ENCODE measurements at regions not wholly inside any gene's neighbourhood (a gene's known extent, or its start where the extent isn't known, plus 50 kb on each side); places are given as distances from the start of the nearest gene placed in this dataset.

DNA sequence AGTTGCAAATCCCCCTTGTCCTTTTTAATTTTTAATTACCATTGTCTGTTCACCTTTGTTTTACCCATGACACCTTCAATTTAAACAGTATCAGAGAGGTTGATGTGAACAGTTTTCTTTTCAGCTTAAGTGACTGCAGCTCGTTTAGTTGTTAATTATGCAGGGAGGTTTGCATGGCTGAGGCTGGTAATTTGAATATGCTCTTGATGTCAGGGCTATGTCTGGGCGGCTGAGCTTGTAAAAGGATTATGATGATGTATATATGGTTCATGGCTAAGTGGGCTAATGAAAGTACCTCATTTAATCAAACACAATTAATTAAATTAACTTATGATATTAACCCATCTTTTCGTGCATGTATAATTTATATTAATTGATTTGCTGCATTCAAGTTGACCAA lies 822.1 kb downstream of the GALR1 start:
- peaks cover 6% of the 10 kb centered on the region for H3K9me3 ChIP-seq (ENCODE audit: low read length)
- H3K79me2 ChIP-seq (ENCODE audit: insufficient read depth, low read length): no peaks in the 10 kb centered on the region
- no peak for TF ChIP-seq CBFB (CRISPR knock-in tag; IDR thresholded peaks at IDR 0.05)
- TF ChIP-seq, protein P1, sequence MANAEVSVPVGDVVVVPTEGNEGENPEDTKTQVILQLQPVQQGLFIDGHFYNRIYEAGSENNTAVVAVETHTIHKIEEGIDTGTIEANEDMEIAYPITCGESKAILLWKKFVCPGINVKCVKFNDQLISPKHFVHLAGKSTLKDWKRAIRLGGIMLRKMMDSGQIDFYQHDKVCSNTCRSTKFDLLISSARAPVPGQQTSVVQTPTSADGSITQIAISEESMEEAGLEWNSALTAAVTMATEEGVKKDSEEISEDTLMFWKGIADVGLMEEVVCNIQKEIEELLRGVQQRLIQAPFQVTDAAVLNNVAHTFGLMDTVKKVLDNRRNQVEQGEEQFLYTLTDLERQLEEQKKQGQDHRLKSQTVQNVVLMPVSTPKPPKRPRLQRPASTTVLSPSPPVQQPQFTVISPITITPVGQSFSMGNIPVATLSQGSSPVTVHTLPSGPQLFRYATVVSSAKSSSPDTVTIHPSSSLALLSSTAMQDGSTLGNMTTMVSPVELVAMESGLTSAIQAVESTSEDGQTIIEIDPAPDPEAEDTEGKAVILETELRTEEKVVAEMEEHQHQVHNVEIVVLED (CRISPR knock-in tag; IDR thresholded peaks at IDR 0.05; ENCODE audit: borderline replicate concordance): no peak
- TF ChIP-seq, protein P2, sequence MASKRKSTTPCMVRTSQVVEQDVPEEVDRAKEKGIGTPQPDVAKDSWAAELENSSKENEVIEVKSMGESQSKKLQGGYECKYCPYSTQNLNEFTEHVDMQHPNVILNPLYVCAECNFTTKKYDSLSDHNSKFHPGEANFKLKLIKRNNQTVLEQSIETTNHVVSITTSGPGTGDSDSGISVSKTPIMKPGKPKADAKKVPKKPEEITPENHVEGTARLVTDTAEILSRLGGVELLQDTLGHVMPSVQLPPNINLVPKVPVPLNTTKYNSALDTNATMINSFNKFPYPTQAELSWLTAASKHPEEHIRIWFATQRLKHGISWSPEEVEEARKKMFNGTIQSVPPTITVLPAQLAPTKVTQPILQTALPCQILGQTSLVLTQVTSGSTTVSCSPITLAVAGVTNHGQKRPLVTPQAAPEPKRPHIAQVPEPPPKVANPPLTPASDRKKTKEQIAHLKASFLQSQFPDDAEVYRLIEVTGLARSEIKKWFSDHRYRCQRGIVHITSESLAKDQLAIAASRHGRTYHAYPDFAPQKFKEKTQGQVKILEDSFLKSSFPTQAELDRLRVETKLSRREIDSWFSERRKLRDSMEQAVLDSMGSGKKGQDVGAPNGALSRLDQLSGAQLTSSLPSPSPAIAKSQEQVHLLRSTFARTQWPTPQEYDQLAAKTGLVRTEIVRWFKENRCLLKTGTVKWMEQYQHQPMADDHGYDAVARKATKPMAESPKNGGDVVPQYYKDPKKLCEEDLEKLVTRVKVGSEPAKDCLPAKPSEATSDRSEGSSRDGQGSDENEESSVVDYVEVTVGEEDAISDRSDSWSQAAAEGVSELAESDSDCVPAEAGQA (IDR thresholded peaks at IDR 0.05; ENCODE audit: low read depth): no peak
- TF ChIP-seq, protein P2 (CRISPR knock-in tag; IDR thresholded peaks at IDR 0.05; ENCODE audit: borderline replicate concordance): no peak
- TF ChIP-seq PTBP1 (IDR thresholded peaks at IDR 0.05; ENCODE audit: low read depth, low read length, poor library complexity, severe bottlenecking): no peak
- TF ChIP-seq ZNF558 (CRISPR knock-in tag; IDR thresholded peaks at IDR 0.05; ENCODE audit: borderline replicate concordance): no peak
- no peak for TF ChIP-seq CHD4 (IDR thresholded peaks at IDR 0.05; ENCODE audit: borderline replicate concordance, low read length)
- TF ChIP-seq, protein P3, sequence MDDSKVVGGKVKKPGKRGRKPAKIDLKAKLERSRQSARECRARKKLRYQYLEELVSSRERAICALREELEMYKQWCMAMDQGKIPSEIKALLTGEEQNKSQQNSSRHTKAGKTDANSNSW (CRISPR knock-in tag; IDR thresholded peaks at IDR 0.05; ENCODE audit: borderline replicate concordance): no peak
- no peak for TF ChIP-seq POLR2A (IDR thresholded peaks at IDR 0.05; ENCODE audit: insufficient read depth in 1 of 2, low read depth in 2 of 2, low read length in 2 of 2)
- TF ChIP-seq, protein P4, sequence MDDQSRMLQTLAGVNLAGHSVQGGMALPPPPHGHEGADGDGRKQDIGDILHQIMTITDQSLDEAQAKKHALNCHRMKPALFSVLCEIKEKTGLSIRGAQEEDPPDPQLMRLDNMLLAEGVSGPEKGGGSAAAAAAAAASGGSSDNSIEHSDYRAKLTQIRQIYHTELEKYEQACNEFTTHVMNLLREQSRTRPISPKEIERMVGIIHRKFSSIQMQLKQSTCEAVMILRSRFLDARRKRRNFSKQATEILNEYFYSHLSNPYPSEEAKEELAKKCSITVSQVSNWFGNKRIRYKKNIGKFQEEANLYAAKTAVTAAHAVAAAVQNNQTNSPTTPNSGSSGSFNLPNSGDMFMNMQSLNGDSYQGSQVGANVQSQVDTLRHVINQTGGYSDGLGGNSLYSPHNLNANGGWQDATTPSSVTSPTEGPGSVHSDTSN (CRISPR knock-in tag; IDR thresholded peaks at IDR 0.05; ENCODE audit: borderline replicate concordance): no peak
- TF ChIP-seq, protein P5, sequence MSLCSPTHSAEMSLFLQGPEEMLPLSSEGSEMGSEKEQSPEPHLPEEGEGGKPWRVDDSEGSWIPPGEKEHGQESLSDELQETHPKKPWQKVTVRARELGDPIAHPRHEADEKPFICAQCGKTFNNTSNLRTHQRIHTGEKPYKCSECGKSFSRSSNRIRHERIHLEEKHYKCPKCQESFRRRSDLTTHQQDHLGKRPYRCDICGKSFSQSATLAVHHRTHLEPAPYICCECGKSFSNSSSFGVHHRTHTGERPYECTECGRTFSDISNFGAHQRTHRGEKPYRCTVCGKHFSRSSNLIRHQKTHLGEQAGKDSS (CRISPR knock-in tag; IDR thresholded peaks at IDR 0.05; ENCODE audit: borderline replicate concordance, low read depth): no peak
- no peak for TF ChIP-seq ZNF883 (CRISPR knock-in tag; IDR thresholded peaks at IDR 0.05; ENCODE audit: not compliant biosample characterization)
- no peak for TF ChIP-seq GATA4 (IDR thresholded peaks at IDR 0.05; ENCODE audit: borderline replicate concordance, low read depth)
- TF ChIP-seq, protein P6, sequence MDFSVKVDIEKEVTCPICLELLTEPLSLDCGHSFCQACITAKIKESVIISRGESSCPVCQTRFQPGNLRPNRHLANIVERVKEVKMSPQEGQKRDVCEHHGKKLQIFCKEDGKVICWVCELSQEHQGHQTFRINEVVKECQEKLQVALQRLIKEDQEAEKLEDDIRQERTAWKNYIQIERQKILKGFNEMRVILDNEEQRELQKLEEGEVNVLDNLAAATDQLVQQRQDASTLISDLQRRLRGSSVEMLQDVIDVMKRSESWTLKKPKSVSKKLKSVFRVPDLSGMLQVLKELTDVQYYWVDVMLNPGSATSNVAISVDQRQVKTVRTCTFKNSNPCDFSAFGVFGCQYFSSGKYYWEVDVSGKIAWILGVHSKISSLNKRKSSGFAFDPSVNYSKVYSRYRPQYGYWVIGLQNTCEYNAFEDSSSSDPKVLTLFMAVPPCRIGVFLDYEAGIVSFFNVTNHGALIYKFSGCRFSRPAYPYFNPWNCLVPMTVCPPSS (IDR thresholded peaks at IDR 0.05): no peak
- no peak overlapping the region for H3K4me3 ChIP-seq (replicated peaks in 1 of 3; ENCODE audit: insufficient read depth in 1 of 3, low read depth in 2 of 3, low read length in 3 of 3)
- CTCF ChIA-PET (ENCODE audit: low intra/inter-chr PET ratio, low total read pairs): no interaction called here
- no peaks in the 10 kb centered on the region for H4K20me1 ChIP-seq (ENCODE audit: insufficient read depth, low read length)
- no peak overlapping the region for H2AFZ ChIP-seq (ENCODE audit: low read length)
- no peak for DNase-seq (ENCODE audit: low spot score)
- H3K36me3 ChIP-seq (replicated peaks in 1 of 2; ENCODE audit: control insufficient read depth in 1 of 2, insufficient read depth in 2 of 2, low read length in 2 of 2): no peaks in the 10 kb centered on the region
- no TSS peak for BruUV-seq (replicated peaks)
- no peak overlapping the region for H3K27ac ChIP-seq (ENCODE audit: extremely low read length, insufficient read depth, low read length)
- no peak for FAIRE-seq
- no peak for ATAC-seq
- H3K9ac ChIP-seq (ENCODE audit: insufficient read depth, low read depth, low read length): no peak overlapping the region
- no peaks in the 10 kb centered on the region for H3K4me1 ChIP-seq (ENCODE audit: insufficient read depth, low read length)
- intact Hi-C loops (cut with micrococcal nuclease; ENCODE audit: unreplicated experiment) (no loop called here), in situ Hi-C loops (cut with HindIII; ENCODE audit: extremely low pct_ligation_motif_present, low pct_unique_long_range_greater_than_20kb) (no loop called here)
- peaks cover 0 to 14% of the 10 kb centered on the region in 2 experiments; a peak in 3 of 5 replicates for H3K27me3 ChIP-seq (ENCODE audit: control insufficient read depth in 1 of 2, insufficient read depth in 2 of 2, low read length in 2 of 2)
- POLR2A ChIA-PET: no interaction called here
- 9% methylated on average over 3 of the region's 3 CpGs for WGBS (ENCODE audit: low lambda C conversion rate)
- no peak overlapping the region for H3K4me2 ChIP-seq (ENCODE audit: low read depth, low read length)

Measured in HepG2 (cell line).